ENCODE measurements at regions not wholly inside any gene's neighbourhood (a gene's known extent, or its start where the extent isn't known, plus 50 kb on each side); places are given as distances from the start of the nearest gene placed in this dataset.

- TF ChIP-seq FOXA2 (IDR thresholded peaks at IDR 0.05), result no peak
- no peaks in the 10 kb centered on the region for H3K36me3 ChIP-seq (ENCODE audit: control insufficient read depth in 4 of 4, insufficient read depth in 3 of 4, low read depth in 1 of 4, low read length in 3 of 4)
- WGBS, result 71% methylated on average over 8 of the region's 8 CpGs
- no peaks in the 10 kb centered on the region for H3K4me1 ChIP-seq (ENCODE audit: control insufficient read depth in 4 of 4, insufficient read depth in 4 of 4, low read length in 3 of 4)
- H3K27ac ChIP-seq (ENCODE audit: low read depth in 1 of 2, low read length in 2 of 2), result no peak overlapping the region
- no peak for DNase-seq (ENCODE audit: low spot score)
- no peak overlapping the region for H3K9ac ChIP-seq (ENCODE audit: low read depth in 1 of 2, low read length in 2 of 2)
- H3K9me3 ChIP-seq (ENCODE audit: control insufficient read depth in 4 of 4, low read length in 3 of 4), result no peaks in the 10 kb centered on the region
- no peaks in the 10 kb centered on the region for H3K27me3 ChIP-seq (ENCODE audit: control insufficient read depth in 4 of 4, insufficient read depth in 4 of 4, low read length in 3 of 4)
- no peak overlapping the region for H3K4me3 ChIP-seq (ENCODE audit: low read depth in 1 of 3, low read length in 3 of 3)
These were observed 210.7 kb upstream of the NSMCE3 start for GRCh38 chr15:29480278-29480677.

GRCh38 chr15:29477256-29477655 lies 207.6 kb upstream of the NSMCE3 start:
- Histone ChIP-seq H3K4me1 (ENCODE audit: control insufficient read depth in 4 of 4, insufficient read depth in 4 of 4, low read length in 3 of 4) (peaks cover 0 to 3% (median 0%) of the 10 kb centered on the region in 4 donors), H3K9ac (ENCODE audit: low read depth in 1 of 2, low read length in 2 of 2) (no peak overlapping the region), H3K4me3 (ENCODE audit: low read depth in 1 of 3, low read length in 3 of 3) (no peak overlapping the region), H3K27ac (ENCODE audit: low read depth in 1 of 2, low read length in 2 of 2) (no peak overlapping the region), H3K9me3 (ENCODE audit: control insufficient read depth in 4 of 4, low read length in 3 of 4) (no peaks in the 10 kb centered on the region), H3K36me3 (ENCODE audit: control insufficient read depth in 4 of 4, insufficient read depth in 3 of 4, low read depth in 1 of 4, low read length in 3 of 4) (no peaks in the 10 kb centered on the region), H3K27me3 (ENCODE audit: control insufficient read depth in 4 of 4, insufficient read depth in 4 of 4, low read length in 3 of 4) (no peaks in the 10 kb centered on the region)
- no peak for TF ChIP-seq EGR1 (IDR thresholded peaks at IDR 0.05; ENCODE audit: low read depth in 2 of 2)
- no peak for TF ChIP-seq FOXA2 (IDR thresholded peaks at IDR 0.05)
- TF ChIP-seq HNF4A (conservative IDR thresholded peaks at IDR 0.05), result no peak
- no peak for TF ChIP-seq ZBTB33 (IDR thresholded peaks at IDR 0.05)
- TF ChIP-seq SP1 (IDR thresholded peaks at IDR 0.05), result no peak
- no peak for DNase-seq (ENCODE audit: low spot score)
- whole genome bisulfite sequencing, result 90% methylated on average over 2 of the region's 2 CpGs

- Histone ChIP-seq H3K9ac (ENCODE audit: low read depth in 1 of 2, low read length in 2 of 2) (no peak overlapping the region), H3K27ac (ENCODE audit: low read depth in 1 of 2, low read length in 2 of 2) (no peak overlapping the region), H3K36me3 (ENCODE audit: control insufficient read depth in 4 of 4, insufficient read depth in 3 of 4, low read depth in 1 of 4, low read length in 3 of 4) (no peaks in the 10 kb centered on the region), H3K9me3 (ENCODE audit: control insufficient read depth in 4 of 4, low read length in 3 of 4) (no peaks in the 10 kb centered on the region), H3K27me3 (ENCODE audit: control insufficient read depth in 4 of 4, insufficient read depth in 4 of 4, low read length in 3 of 4) (no peaks in the 10 kb centered on the region), H3K4me1 (ENCODE audit: control insufficient read depth in 4 of 4, insufficient read depth in 4 of 4, low read length in 3 of 4) (peaks cover 0 to 3% (median 0%) of the 10 kb centered on the region in 4 donors), H3K4me3 (ENCODE audit: low read depth in 1 of 3, low read length in 3 of 3) (no peak overlapping the region)
- 86% methylated on average over 17 of the region's 17 CpGs for WGBS
- no peak for DNase-seq (ENCODE audit: low spot score)
- TF ChIP-seq ATF3 (IDR thresholded peaks at IDR 0.05), result no peak
These were observed 207.0 kb upstream of the NSMCE3 start for GRCh38 chr15:29476503-29477080.

GRCh38 chr15:29475096-29475495 lies 205.5 kb upstream of the NSMCE3 start:
- Histone ChIP-seq H3K27me3 (ENCODE audit: control insufficient read depth in 4 of 4, insufficient read depth in 4 of 4, low read length in 3 of 4) (no peaks in the 10 kb centered on the region), H3K36me3 (ENCODE audit: control insufficient read depth in 4 of 4, insufficient read depth in 3 of 4, low read depth in 1 of 4, low read length in 3 of 4) (no peaks in the 10 kb centered on the region), H3K4me1 (ENCODE audit: control insufficient read depth in 4 of 4, insufficient read depth in 4 of 4, low read length in 3 of 4) (peaks cover 2 to 9% (median 2%) of the 10 kb centered on the region in 4 donors), H3K27ac (ENCODE audit: low read depth in 1 of 2, low read length in 2 of 2) (no peak overlapping the region), H3K9me3 (ENCODE audit: control insufficient read depth in 4 of 4, low read length in 3 of 4) (no peaks in the 10 kb centered on the region), H3K4me3 (ENCODE audit: low read depth in 1 of 3, low read length in 3 of 3) (no peak overlapping the region), H3K9ac (ENCODE audit: low read depth in 1 of 2, low read length in 2 of 2) (no peak overlapping the region)
- 94% methylated on average over 10 of the region's 10 CpGs for WGBS
- DNase-seq (ENCODE audit: low spot score), result no peak
- TF ChIP-seq EGR1 (IDR thresholded peaks at IDR 0.05; ENCODE audit: low read depth in 2 of 2) (no peak), HNF4A (conservative IDR thresholded peaks at IDR 0.05) (no peak), HNF4G (IDR thresholded peaks at IDR 0.05) (no peak), NR2F2 (IDR thresholded peaks at IDR 0.05) (no peak), FOXA2 (IDR thresholded peaks at IDR 0.05) (no peak), REST (IDR thresholded peaks at IDR 0.05) (no peak), YY1 (IDR thresholded peaks at IDR 0.05) (no peak), RXRA (IDR thresholded peaks at IDR 0.05) (no peak), ZBTB33 (IDR thresholded peaks at IDR 0.05) (no peak), ATF3 (IDR thresholded peaks at IDR 0.05) (no peak), TAF1 (conservative IDR thresholded peaks at IDR 0.05) (no peak)

Measured in liver (tissue), 7 donors.